SK-N-SH treated with all-trans-retinoic acid at 6 μM for 48 hours (cell line): ENCODE measurements at regions not wholly inside any gene's neighbourhood (a gene's known extent, or its start where the extent isn't known, plus 50 kb on each side); places are given as distances from the start of the nearest gene placed in this dataset.

Experiments
- ATAC-seq: fragments of 200-7000 bp; cut with Tn5 transposase; 3 replicates; pipeline ENCODE4 v1.9.1; 2020; ENCODE audit warnings: mild to moderate bottlenecking, moderate library complexity
- ARNTL ChIP-seq: fragments of 450-650 bp; formaldehyde crosslinking; IDR thresholded peaks from 2 replicates; pipeline ENCODE4 v1.5.0; 2020; ENCODE audit warnings: low read depth, mild to moderate bottlenecking, moderate library complexity, borderline replicate concordance
- BACH2 ChIP-seq: fragments of 250-450 bp; sonication (Bioruptor Pico); IDR thresholded peaks from 2 replicates; pipeline ENCODE4 v1.9.0; 2021; ENCODE audit warnings: mild to moderate bottlenecking, borderline replicate concordance
- CSDC2 ChIP-seq: fragments of 250-450 bp; sonication (Bioruptor Pico); IDR thresholded peaks from 2 replicates; pipeline ENCODE4 v1.5.0; 2020; ENCODE audit warnings: mild to moderate bottlenecking, moderate library complexity
- ESRRG ChIP-seq: fragments of 250-450 bp; sonication (Bioruptor Pico); IDR thresholded peaks from 2 replicates; pipeline ENCODE4 v1.6.1; 2021; ENCODE audit warnings: mild to moderate bottlenecking
- GLIS3 ChIP-seq: fragments of 250-450 bp; sonication (Bioruptor Pico); IDR thresholded peaks from 2 replicates; pipeline ENCODE4 v1.5.0; 2020; ENCODE audit warnings: mild to moderate bottlenecking, moderate library complexity
- ISL1 ChIP-seq: fragments of 250-450 bp; sonication (Bioruptor Pico); IDR thresholded peaks from 2 replicates; pipeline ENCODE4 v2.1.2; 2022; ENCODE audit warnings: mild to moderate bottlenecking, moderate library complexity
- OSR1 ChIP-seq: fragments of 250-450 bp; sonication (Bioruptor Pico); IDR thresholded peaks from 2 replicates; pipeline ENCODE4 v1.8.0; 2022; ENCODE audit warnings: moderate library complexity, mild to moderate bottlenecking, inconsistent platforms
- PPARA ChIP-seq: fragments of 250-450 bp; sonication (Bioruptor Pico); IDR thresholded peaks from 2 replicates; pipeline ENCODE4 v1.5.0; 2020; ENCODE audit warnings: mild to moderate bottlenecking, borderline replicate concordance
- RARB ChIP-seq: fragments of 250-450 bp; sonication (Bioruptor Pico); IDR thresholded peaks from 2 replicates; pipeline ENCODE4 v1.8.0; 2021; ENCODE audit warnings: mild to moderate bottlenecking, moderate library complexity
- TCF4 ChIP-seq: fragments of 250-450 bp; sonication (Bioruptor Pico); IDR thresholded peaks from 2 replicates; pipeline ENCODE4 v1.8.0; 2021; ENCODE audit warnings: mild to moderate bottlenecking, moderate library complexity, borderline replicate concordance
- TOX ChIP-seq: fragments of 250-450 bp; sonication (Bioruptor Pico); IDR thresholded peaks from 2 replicates; pipeline ENCODE4 v1.8.0; 2021; ENCODE audit warnings: mild to moderate bottlenecking, moderate library complexity, borderline replicate concordance
- ZFP3 ChIP-seq: fragments of 250-450 bp; sonication (Bioruptor Pico); IDR thresholded peaks from 2 replicates; pipeline ENCODE4 v1.5.0; 2020; ENCODE audit warnings: mild to moderate bottlenecking, moderate library complexity
- ZFP30 ChIP-seq: fragments of 450-650 bp; formaldehyde crosslinking; IDR thresholded peaks from 2 replicates; pipeline ENCODE4 v1.5.0; 2022; ENCODE audit warnings: mild to moderate bottlenecking, moderate library complexity
- ZNF565 ChIP-seq: fragments of 450-650 bp; formaldehyde crosslinking; conservative IDR thresholded peaks from 2 replicates; pipeline ENCODE4 v1.5.0; 2020; ENCODE audit warnings: low read depth, mild to moderate bottlenecking, moderate library complexity
- ZNF70 ChIP-seq: fragments of 450-650 bp; formaldehyde crosslinking; IDR thresholded peaks from 2 replicates; pipeline ENCODE4 v1.5.0; 2020; ENCODE audit warnings: mild to moderate bottlenecking, moderate library complexity
- ZNF8 ChIP-seq: fragments of 450-650 bp; formaldehyde crosslinking; IDR thresholded peaks from 2 replicates; pipeline ENCODE4 v1.5.0; 2020; ENCODE audit warnings: mild to moderate bottlenecking, moderate library complexity
- TF ChIP-seq, protein P1 (sequence below): fragments of 250-450 bp; sonication (Bioruptor Pico); IDR thresholded peaks from 2 replicates; pipeline ENCODE4 v1.5.1; 2020; ENCODE audit warnings: low read depth, mild to moderate bottlenecking, moderate library complexity
- TF ChIP-seq, protein P2 (sequence below): fragments of 250-450 bp; sonication (Bioruptor Pico); IDR thresholded peaks from 2 replicates; pipeline ENCODE4 v1.5.1; 2021; ENCODE audit warnings: mild to moderate bottlenecking, moderate library complexity
- TF ChIP-seq, protein P3 (sequence below): fragments of 250-450 bp; sonication (Bioruptor Pico); IDR thresholded peaks from 2 replicates; pipeline ENCODE4 v1.8.0; 2021; ENCODE audit warnings: low read depth, mild to moderate bottlenecking, moderate library complexity, borderline replicate concordance
- TF ChIP-seq, protein P4 (sequence below): fragments of 250-450 bp; sonication (Bioruptor Pico); IDR thresholded peaks from 2 replicates; pipeline ENCODE4 v1.5.0; 2020; ENCODE audit warnings: mild to moderate bottlenecking, moderate library complexity
- TF ChIP-seq, protein P5 (sequence below): fragments of 250-450 bp; sonication (Bioruptor Pico); IDR thresholded peaks from 2 replicates; pipeline ENCODE4 v1.8.0; 2020; ENCODE audit warnings: mild to moderate bottlenecking, moderate library complexity, borderline replicate concordance

DNA sequence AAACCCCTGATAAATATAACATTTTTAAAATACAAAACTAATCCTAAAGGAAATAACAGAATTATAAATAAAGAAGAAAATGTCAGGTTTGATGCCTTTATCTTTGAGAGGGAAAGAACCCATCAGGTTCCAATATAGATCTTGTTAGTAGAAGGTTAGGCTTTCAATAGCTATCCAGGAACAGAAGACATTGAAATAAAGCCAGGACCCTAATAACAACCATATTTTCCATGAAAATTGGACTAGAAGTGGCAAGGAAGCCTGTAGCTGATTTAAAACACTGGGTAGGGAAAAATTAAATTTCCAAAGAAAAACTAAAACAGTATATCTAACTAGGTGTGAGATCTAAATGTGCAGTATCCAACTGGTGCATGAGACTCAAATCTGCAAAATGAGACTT lies 185.2 kb upstream of the STXBP5 start (continued):
- TF ChIP-seq, protein P1, sequence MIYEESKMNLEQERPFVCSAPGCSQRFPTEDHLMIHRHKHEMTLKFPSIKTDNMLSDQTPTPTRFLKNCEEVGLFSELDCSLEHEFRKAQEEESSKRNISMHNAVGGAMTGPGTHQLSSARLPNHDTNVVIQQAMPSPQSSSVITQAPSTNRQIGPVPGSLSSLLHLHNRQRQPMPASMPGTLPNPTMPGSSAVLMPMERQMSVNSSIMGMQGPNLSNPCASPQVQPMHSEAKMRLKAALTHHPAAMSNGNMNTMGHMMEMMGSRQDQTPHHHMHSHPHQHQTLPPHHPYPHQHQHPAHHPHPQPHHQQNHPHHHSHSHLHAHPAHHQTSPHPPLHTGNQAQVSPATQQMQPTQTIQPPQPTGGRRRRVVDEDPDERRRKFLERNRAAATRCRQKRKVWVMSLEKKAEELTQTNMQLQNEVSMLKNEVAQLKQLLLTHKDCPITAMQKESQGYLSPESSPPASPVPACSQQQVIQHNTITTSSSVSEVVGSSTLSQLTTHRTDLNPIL, result no peak

- no peak; the same call in 2 of the 3 replicates for ATAC-seq
Measured at GRCh38 chr6:147022041-147022440, 182.2 kb upstream of the STXBP5 start.

DNA sequence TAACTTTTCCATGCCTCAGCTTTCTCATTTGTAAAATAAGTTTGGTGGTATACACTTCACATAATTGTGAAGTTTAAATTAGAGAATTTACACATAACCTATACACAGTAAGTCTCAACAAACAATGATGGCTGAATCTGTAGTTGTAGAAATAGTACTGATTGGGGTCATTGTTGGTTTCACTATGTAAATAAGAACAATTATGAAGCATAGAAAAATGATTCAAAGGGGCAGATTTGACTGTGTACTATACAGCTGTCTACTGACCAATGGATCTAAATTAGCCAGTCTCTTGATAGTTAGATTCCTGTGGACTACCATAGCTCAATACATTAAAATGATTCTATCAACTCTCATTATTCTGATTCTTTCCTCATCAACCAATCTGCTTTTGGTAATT lies 181.1 kb upstream of the STXBP5 start:
- TF ChIP-seq ZFP3, result no peak
- no peak for TF ChIP-seq OSR1
- TF ChIP-seq, protein P2, sequence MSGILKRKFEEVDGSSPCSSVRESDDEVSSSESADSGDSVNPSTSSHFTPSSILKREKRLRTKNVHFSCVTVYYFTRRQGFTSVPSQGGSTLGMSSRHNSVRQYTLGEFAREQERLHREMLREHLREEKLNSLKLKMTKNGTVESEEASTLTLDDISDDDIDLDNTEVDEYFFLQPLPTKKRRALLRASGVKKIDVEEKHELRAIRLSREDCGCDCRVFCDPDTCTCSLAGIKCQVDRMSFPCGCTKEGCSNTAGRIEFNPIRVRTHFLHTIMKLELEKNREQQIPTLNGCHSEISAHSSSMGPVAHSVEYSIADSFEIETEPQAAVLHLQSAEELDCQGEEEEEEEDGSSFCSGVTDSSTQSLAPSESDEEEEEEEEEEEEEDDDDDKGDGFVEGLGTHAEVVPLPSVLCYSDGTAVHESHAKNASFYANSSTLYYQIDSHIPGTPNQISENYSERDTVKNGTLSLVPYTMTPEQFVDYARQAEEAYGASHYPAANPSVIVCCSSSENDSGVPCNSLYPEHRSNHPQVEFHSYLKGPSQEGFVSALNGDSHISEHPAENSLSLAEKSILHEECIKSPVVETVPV (CRISPR knock-in tag), result no peak
- TF ChIP-seq ISL1, result no peak
- TF ChIP-seq, protein P3, sequence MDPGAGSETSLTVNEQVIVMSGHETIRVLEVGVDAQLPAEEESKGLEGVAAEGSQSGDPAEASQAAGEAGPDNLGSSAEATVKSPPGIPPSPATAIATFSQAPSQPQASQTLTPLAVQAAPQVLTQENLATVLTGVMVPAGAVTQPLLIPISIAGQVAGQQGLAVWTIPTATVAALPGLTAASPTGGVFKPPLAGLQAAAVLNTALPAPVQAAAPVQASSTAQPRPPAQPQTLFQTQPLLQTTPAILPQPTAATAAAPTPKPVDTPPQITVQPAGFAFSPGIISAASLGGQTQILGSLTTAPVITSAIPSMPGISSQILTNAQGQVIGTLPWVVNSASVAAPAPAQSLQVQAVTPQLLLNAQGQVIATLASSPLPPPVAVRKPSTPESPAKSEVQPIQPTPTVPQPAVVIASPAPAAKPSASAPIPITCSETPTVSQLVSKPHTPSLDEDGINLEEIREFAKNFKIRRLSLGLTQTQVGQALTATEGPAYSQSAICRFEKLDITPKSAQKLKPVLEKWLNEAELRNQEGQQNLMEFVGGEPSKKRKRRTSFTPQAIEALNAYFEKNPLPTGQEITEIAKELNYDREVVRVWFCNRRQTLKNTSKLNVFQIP (CRISPR knock-in tag), result no peak
- TF ChIP-seq ARNTL (CRISPR knock-in tag), result no peak
- no peak for TF ChIP-seq TOX (CRISPR knock-in tag)
- no peak for TF ChIP-seq ZFP30
- no peak for TF ChIP-seq ZNF565 (CRISPR knock-in tag)
- no peak for TF ChIP-seq BACH2 (CRISPR knock-in tag)
- no peak for TF ChIP-seq ZNF8 (CRISPR knock-in tag)
- TF ChIP-seq ESRRG (CRISPR knock-in tag), result no peak
- TF ChIP-seq ZNF70 (CRISPR knock-in tag), result no peak
- no peak for TF ChIP-seq TCF4 (CRISPR knock-in tag)
- TF ChIP-seq, protein P4, sequence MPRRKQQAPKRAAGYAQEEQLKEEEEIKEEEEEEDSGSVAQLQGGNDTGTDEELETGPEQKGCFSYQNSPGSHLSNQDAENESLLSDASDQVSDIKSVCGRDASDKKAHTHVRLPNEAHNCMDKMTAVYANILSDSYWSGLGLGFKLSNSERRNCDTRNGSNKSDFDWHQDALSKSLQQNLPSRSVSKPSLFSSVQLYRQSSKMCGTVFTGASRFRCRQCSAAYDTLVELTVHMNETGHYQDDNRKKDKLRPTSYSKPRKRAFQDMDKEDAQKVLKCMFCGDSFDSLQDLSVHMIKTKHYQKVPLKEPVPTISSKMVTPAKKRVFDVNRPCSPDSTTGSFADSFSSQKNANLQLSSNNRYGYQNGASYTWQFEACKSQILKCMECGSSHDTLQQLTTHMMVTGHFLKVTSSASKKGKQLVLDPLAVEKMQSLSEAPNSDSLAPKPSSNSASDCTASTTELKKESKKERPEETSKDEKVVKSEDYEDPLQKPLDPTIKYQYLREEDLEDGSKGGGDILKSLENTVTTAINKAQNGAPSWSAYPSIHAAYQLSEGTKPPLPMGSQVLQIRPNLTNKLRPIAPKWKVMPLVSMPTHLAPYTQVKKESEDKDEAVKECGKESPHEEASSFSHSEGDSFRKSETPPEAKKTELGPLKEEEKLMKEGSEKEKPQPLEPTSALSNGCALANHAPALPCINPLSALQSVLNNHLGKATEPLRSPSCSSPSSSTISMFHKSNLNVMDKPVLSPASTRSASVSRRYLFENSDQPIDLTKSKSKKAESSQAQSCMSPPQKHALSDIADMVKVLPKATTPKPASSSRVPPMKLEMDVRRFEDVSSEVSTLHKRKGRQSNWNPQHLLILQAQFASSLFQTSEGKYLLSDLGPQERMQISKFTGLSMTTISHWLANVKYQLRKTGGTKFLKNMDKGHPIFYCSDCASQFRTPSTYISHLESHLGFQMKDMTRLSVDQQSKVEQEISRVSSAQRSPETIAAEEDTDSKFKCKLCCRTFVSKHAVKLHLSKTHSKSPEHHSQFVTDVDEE (CRISPR knock-in tag), result no peak
- no peak for TF ChIP-seq CSDC2 (CRISPR knock-in tag)
- no peak for ATAC-seq

More at GRCh38 chr6:147022041-147022440, 182.2 kb upstream of the STXBP5 start:
- TF ChIP-seq ZFP30 (no peak), ISL1 (no peak), GLIS3 (CRISPR knock-in tag) (no peak), RARB (CRISPR knock-in tag) (no peak), ZFP3 (no peak), TOX (CRISPR knock-in tag) (no peak), PPARA (CRISPR knock-in tag) (no peak)
- TF ChIP-seq, protein P3 (CRISPR knock-in tag), result no peak
- TF ChIP-seq, protein P1, result no peak
- TF ChIP-seq, protein P5, sequence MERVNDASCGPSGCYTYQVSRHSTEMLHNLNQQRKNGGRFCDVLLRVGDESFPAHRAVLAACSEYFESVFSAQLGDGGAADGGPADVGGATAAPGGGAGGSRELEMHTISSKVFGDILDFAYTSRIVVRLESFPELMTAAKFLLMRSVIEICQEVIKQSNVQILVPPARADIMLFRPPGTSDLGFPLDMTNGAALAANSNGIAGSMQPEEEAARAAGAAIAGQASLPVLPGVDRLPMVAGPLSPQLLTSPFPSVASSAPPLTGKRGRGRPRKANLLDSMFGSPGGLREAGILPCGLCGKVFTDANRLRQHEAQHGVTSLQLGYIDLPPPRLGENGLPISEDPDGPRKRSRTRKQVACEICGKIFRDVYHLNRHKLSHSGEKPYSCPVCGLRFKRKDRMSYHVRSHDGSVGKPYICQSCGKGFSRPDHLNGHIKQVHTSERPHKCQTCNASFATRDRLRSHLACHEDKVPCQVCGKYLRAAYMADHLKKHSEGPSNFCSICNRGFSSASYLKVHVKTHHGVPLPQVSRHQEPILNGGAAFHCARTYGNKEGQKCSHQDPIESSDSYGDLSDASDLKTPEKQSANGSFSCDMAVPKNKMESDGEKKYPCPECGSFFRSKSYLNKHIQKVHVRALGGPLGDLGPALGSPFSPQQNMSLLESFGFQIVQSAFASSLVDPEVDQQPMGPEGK, result no peak
